HepG2 (cell line): ENCODE measurements at regions not wholly inside any gene's neighbourhood (a gene's known extent, or its start where the extent isn't known, plus 50 kb on each side); places are given as distances from the start of the nearest gene placed in this dataset.

Source experiments
- ATAC-seq: fragments of 200-7000 bp; cut with Tn5 transposase; 3 replicates; pipeline ENCODE4 v1.9.1; 2020; ENCODE audit warnings: mild to moderate bottlenecking, moderate library complexity
- BruUV-seq: library from RNA; stranded (reverse); fragments of 400-500 nt; replicated peaks from 2 replicates; lab custom pipeline; 2021; lab: Mats Ljungman, UMichigan
- CTCF ChIA-PET: fragments of 300-600 bp; formaldehyde crosslinking; extraction: SDS; loops from one replicate; lab custom pipeline; 2021; ENCODE audit warnings: low total read pairs, inconsistent platforms, low intra/inter-chr PET ratio; lab: Yijun Ruan, JAX
- POLR2A ChIA-PET: fragments of 350-600 bp; sonication (Branson Sonifier 250); formaldehyde crosslinking; loops from one replicate; lab custom pipeline; 2020; ENCODE audit warnings: antibody characterized with exemption, inconsistent platforms; lab: Yijun Ruan, JAX
- DNase-seq: peaks from one replicate; pipeline ENCODE4 v3.0.0-alpha.2; 2015; ENCODE audit warnings: low spot score
- FAIRE-seq: peaks from 3 replicates; lab custom pipeline; 2011; peaks lifted over from hg19 to GRCh38; lab: Jason Lieb, UNC
- H2AFZ ChIP-seq: one replicate; pipeline ENCODE4 v1.6.1; 2011; ENCODE audit warnings: low read length, inconsistent platforms
- H3K27ac ChIP-seq: fragments of 300-600 bp; 3 replicates; pipeline ENCODE4 v1.8.0; 2011; ENCODE audit warnings: mixed run types, mild to moderate bottlenecking, mixed read lengths, low read length, inconsistent platforms; ENCODE audit not compliant: insufficient read depth; ENCODE audit errors: extremely low read length
- H3K27me3 ChIP-seq, 2 experiments: fragments of 200-600 bp in 1 of 2; 2 replicates in 1 of 2; 3 replicates in 1 of 2; pipeline versions ENCODE4 v1.6.0 to v1.8.0; 2011; ENCODE audit warnings: low read length in 2 of 2, mild to moderate bottlenecking in 2 of 2, moderate library complexity in 2 of 2, inconsistent platforms in 1 of 2; ENCODE audit not compliant: insufficient read depth in 2 of 2, control insufficient read depth in 1 of 2
- H3K36me3 ChIP-seq, 2 experiments: fragments of 200-600 bp in 1 of 2; replicated peaks in 1 of 2; 2 replicates in 1 of 2; 3 replicates in 1 of 2; pipeline versions ENCODE4 v1.5.1 to v1.8.0; 2011; ENCODE audit warnings: low read length in 2 of 2, inconsistent platforms in 1 of 2; ENCODE audit not compliant: insufficient read depth in 2 of 2, control insufficient read depth in 1 of 2
- H3K4me1 ChIP-seq: 2 replicates; pipeline ENCODE4 v1.5.1; 2012; ENCODE audit warnings: low read length, inconsistent platforms; ENCODE audit not compliant: insufficient read depth
- H3K4me2 ChIP-seq: 2 replicates; pipeline ENCODE4 v1.6.0; 2011; ENCODE audit warnings: low read depth, low read length, inconsistent platforms
- H3K4me3 ChIP-seq, 3 experiments: fragments of 200-600 bp in 1 of 3; sonication (generic), shearing (Covaris generic) in 1 of 3; replicated peaks in 1 of 3; 2 replicates each; pipeline ENCODE4 v1.5.1; 2011 to 2016; ENCODE audit warnings: low read length in 3 of 3, inconsistent platforms in 2 of 3, low read depth in 2 of 3, mild to moderate bottlenecking in 2 of 3, control low read depth in 1 of 3, mixed read lengths in 1 of 3; ENCODE audit not compliant: insufficient read depth in 1 of 3
- H3K79me2 ChIP-seq: one replicate; pipeline ENCODE4 v1.6.1; 2011; ENCODE audit warnings: low read length, inconsistent platforms; ENCODE audit not compliant: insufficient read depth
- H3K9ac ChIP-seq: 2 replicates; pipeline ENCODE4 v1.6.0; 2011; ENCODE audit warnings: mild to moderate bottlenecking, low read depth, low read length, inconsistent platforms; ENCODE audit not compliant: insufficient read depth
- H3K9me3 ChIP-seq: 2 replicates; pipeline ENCODE4 v1.5.1; 2012; ENCODE audit warnings: mild to moderate bottlenecking, low read length
- H4K20me1 ChIP-seq: 2 replicates; pipeline ENCODE4 v1.6.0; 2011; ENCODE audit warnings: inconsistent platforms, mild to moderate bottlenecking, low read length, moderate library complexity; ENCODE audit not compliant: insufficient read depth
- ATF1 ChIP-seq: IDR thresholded peaks from 2 replicates; pipeline ENCODE4 v1.6.1; 2016; ENCODE audit warnings: mild to moderate bottlenecking, control low read depth
- ZNF281 ChIP-seq: sonication (generic); formaldehyde crosslinking; IDR thresholded peaks from 2 replicates; pipeline ENCODE4 v1.4.0; 2020; ENCODE audit warnings: missing genetic modification reagents, borderline replicate concordance
- WGBS: methylation state at CpG from one replicate; pipeline ENCODE4 v1.1.6; 2017; ENCODE audit warnings: low lambda C conversion rate; 5-methylcytosine and 5-hydroxymethylcytosine counted together
- in situ Hi-C: cut with HindIII; loops from 2 replicates; pipeline ENCODE4 v1.10.0; 2017; ENCODE audit warnings: low pct_unique_long_range_greater_than_20kb; ENCODE audit not compliant: extremely low pct_ligation_motif_present
- intact Hi-C: fragments of 100-400 bp; cut with micrococcal nuclease; formaldehyde crosslinking; loops from one replicate; pipeline ENCODE4 v1.10.0; 2022; ENCODE audit not compliant: unreplicated experiment
- TF ChIP-seq, protein P1 (sequence below): sonication (generic); formaldehyde crosslinking; IDR thresholded peaks from 2 replicates; pipeline ENCODE4 v1.4.0; 2020; ENCODE audit warnings: low read depth, mild to moderate bottlenecking, missing genetic modification reagents
- TF ChIP-seq, protein P2 (sequence below): sonication (generic); formaldehyde crosslinking; IDR thresholded peaks from 2 replicates; pipeline ENCODE4 v1.5.1; 2020; ENCODE audit warnings: mild to moderate bottlenecking, missing genetic modification reagents, moderate library complexity

DNA sequence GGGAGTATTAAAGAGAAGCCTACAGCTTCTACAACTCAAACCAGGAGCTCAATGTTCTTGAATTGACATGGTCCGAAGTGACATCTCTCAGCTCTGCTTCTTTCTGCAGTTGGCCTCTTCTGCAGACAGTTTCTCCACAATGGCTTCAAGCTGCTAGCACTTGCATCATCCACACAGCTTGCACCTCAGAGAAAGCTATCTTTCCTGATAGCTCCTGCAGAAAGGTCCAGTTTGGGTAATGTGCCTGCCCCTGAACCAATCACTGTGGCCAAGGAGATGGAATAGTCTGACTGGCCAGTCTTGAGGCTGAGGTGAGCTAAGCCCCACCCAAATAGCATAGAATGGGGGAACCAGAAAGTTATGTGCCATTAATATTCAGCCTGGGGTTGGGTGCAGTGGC is 95.8 kb upstream of the ABCA1 start (continued):
- TF ChIP-seq, protein P1, sequence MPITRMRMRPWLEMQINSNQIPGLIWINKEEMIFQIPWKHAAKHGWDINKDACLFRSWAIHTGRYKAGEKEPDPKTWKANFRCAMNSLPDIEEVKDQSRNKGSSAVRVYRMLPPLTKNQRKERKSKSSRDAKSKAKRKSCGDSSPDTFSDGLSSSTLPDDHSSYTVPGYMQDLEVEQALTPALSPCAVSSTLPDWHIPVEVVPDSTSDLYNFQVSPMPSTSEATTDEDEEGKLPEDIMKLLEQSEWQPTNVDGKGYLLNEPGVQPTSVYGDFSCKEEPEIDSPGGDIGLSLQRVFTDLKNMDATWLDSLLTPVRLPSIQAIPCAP (CRISPR knock-in tag): no peak
- TF ChIP-seq ZNF281: no peak
- no peak for TF ChIP-seq ATF1 (CRISPR knock-in tag)

GRCh38 chr9:105024529-105024928 is 96.6 kb upstream of the ABCA1 start:
- Histone ChIP-seq H2AFZ (no peak overlapping the region), H4K20me1 (no peaks in the 10 kb centered on the region), H3K9ac (no peak overlapping the region), H3K4me1 (no peaks in the 10 kb centered on the region), H3K36me3 (no peaks in the 10 kb centered on the region), H3K27me3 (no peaks in the 10 kb centered on the region), H3K4me2 (no peak overlapping the region), H3K4me3 (no peak overlapping the region), H3K27ac (no peak overlapping the region), H3K9me3 (no peaks in the 10 kb centered on the region), H3K79me2 (no peaks in the 10 kb centered on the region)
- intact Hi-C loops: no loop called here
- DNase-seq: no peak
- TF ChIP-seq, protein P2, sequence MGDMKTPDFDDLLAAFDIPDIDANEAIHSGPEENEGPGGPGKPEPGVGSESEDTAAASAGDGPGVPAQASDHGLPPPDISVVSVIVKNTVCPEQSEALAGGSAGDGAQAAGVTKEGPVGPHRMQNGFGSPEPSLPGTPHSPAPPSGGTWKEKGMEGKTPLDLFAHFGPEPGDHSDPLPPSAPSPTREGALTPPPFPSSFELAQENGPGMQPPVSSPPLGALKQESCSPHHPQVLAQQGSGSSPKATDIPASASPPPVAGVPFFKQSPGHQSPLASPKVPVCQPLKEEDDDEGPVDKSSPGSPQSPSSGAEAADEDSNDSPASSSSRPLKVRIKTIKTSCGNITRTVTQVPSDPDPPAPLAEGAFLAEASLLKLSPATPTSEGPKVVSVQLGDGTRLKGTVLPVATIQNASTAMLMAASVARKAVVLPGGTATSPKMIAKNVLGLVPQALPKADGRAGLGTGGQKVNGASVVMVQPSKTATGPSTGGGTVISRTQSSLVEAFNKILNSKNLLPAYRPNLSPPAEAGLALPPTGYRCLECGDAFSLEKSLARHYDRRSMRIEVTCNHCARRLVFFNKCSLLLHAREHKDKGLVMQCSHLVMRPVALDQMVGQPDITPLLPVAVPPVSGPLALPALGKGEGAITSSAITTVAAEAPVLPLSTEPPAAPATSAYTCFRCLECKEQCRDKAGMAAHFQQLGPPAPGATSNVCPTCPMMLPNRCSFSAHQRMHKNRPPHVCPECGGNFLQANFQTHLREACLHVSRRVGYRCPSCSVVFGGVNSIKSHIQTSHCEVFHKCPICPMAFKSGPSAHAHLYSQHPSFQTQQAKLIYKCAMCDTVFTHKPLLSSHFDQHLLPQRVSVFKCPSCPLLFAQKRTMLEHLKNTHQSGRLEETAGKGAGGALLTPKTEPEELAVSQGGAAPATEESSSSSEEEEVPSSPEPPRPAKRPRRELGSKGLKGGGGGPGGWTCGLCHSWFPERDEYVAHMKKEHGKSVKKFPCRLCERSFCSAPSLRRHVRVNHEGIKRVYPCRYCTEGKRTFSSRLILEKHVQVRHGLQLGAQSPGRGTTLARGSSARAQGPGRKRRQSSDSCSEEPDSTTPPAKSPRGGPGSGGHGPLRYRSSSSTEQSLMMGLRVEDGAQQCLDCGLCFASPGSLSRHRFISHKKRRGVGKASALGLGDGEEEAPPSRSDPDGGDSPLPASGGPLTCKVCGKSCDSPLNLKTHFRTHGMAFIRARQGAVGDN (CRISPR knock-in tag): no peak
- 37% methylated on average over 7 of the region's 7 CpGs for WGBS
- BruUV-seq: no TSS peak
- in situ Hi-C loops: no loop called here
- ChIA-PET CTCF (no interaction called here), POLR2A (no interaction called here)
- FAIRE-seq: no peak
- no peak for ATAC-seq
